WERI-Rb-1 (cell line): ENCODE measurements at regions not wholly inside any gene's neighbourhood (a gene's known extent, or its start where the extent isn't known, plus 50 kb on each side); places are given as distances from the start of the nearest gene placed in this dataset.
"Not testable (repeated sequence)": the region's sequence is repeated elsewhere in the genome, so short reads cannot be mapped to it uniquely, and the experiment has no call there.

Source experiments
- DNase-seq: peaks from one replicate; pipeline ENCODE4 v3.0.0-alpha.2; 2020
- H3K27ac ChIP-seq: fragments of 250-450 bp; sonication (Bioruptor Pico); 2 replicates; pipeline ENCODE4 v1.5.1; 2020; ENCODE audit warnings: mild to moderate bottlenecking, moderate library complexity
- H3K27me3 ChIP-seq: fragments of 250-450 bp; sonication (Bioruptor Pico); 2 replicates; pipeline ENCODE4 v1.5.1; 2021; ENCODE audit warnings: mild to moderate bottlenecking, low read depth, moderate library complexity; ENCODE audit not compliant: insufficient read depth, severe bottlenecking
- H3K36me3 ChIP-seq: fragments of 250-450 bp; sonication (Bioruptor Pico); 2 replicates; pipeline ENCODE4 v1.5.1; 2020; ENCODE audit warnings: mild to moderate bottlenecking, moderate library complexity
- H3K4me3 ChIP-seq: 2 replicates; pipeline ENCODE4 v1.5.1; 2011; ENCODE audit warnings: low read depth, mild to moderate bottlenecking, control low read depth, low read length
- H3K9me3 ChIP-seq: fragments of 250-450 bp; sonication (Bioruptor Pico); 2 replicates; pipeline ENCODE4 v1.5.1; 2021; ENCODE audit warnings: mild to moderate bottlenecking, moderate library complexity; ENCODE audit not compliant: severe bottlenecking
- CTCF ChIP-seq: IDR thresholded peaks from 2 replicates; pipeline ENCODE4 v1.5.1; 2011; ENCODE audit warnings: low read depth, mild to moderate bottlenecking, control low read depth, inconsistent platforms, low read length

GRCh38 chr5:53260446-53260845, 150.9 kb upstream of the MOCS2 start:
- Histone ChIP-seq H3K4me3 (no peak overlapping the region), H3K27me3 (peaks cover 29% of the 10 kb centered on the region), H3K36me3 (no peaks in the 10 kb centered on the region), H3K27ac (no peak overlapping the region), H3K9me3 (no peaks in the 10 kb centered on the region)
- DNase-seq = no peak
- TF ChIP-seq CTCF = no peak

- Histone ChIP-seq H3K9me3 (no peaks in the 10 kb centered on the region), H3K27ac (no peak overlapping the region)
- TF ChIP-seq CTCF = no peak
Measured at GRCh38 chr5:53261245-53261644, 151.7 kb upstream of the MOCS2 start.

GRCh38 chr5:53262348-53262970, 152.9 kb upstream of the MOCS2 start:
- Histone ChIP-seq H3K27ac (no peak overlapping the region), H3K4me3 (no peak overlapping the region), H3K9me3 (no peaks in the 10 kb centered on the region), H3K36me3 (no peaks in the 10 kb centered on the region), H3K27me3 (peaks cover 26% of the 10 kb centered on the region)
- DNase-seq = no peak
- peak; percentile 48 for TF ChIP-seq CTCF

More at GRCh38 chr5:53261245-53261644, 151.7 kb upstream of the MOCS2 start:
- H3K4me3 ChIP-seq = no peak overlapping the region
- H3K36me3 ChIP-seq = no peaks in the 10 kb centered on the region
- H3K27me3 ChIP-seq = peaks cover 26% of the 10 kb centered on the region
- no peak for DNase-seq

- Histone ChIP-seq H3K9me3 (no peaks in the 10 kb centered on the region), H3K27ac (no peak overlapping the region), H3K4me3 (no peak overlapping the region), H3K27me3 (peaks cover 26% of the 10 kb centered on the region), H3K36me3 (no peaks in the 10 kb centered on the region)
- no peak for DNase-seq
- TF ChIP-seq CTCF = no peak
Measured at GRCh38 chr5:53263151-53263550, 153.6 kb upstream of the MOCS2 start.

GRCh38 chr5:53265043-53265442, 155.5 kb upstream of the MOCS2 start:
- Histone ChIP-seq H3K9me3 (no peaks in the 10 kb centered on the region), H3K27ac (no peak overlapping the region), H3K4me3 (no peak overlapping the region), H3K27me3 (peaks cover 23% of the 10 kb centered on the region), H3K36me3 (no peaks in the 10 kb centered on the region)
- no peak for TF ChIP-seq CTCF
- no peak for DNase-seq

- not testable (repeated sequence) for H3K9me3 ChIP-seq, H3K4me3 ChIP-seq, DNase-seq, H3K36me3 ChIP-seq, H3K27ac ChIP-seq
- H3K27me3 ChIP-seq = peaks cover 23% of the 10 kb centered on the region
Measured at GRCh38 chr5:53268241-53268640, 158.7 kb upstream of the MOCS2 start.
